UCSD-AML1 (cell line): ENCODE measurements at regions not wholly inside any gene's neighbourhood (a gene's known extent, or its start where the extent isn't known, plus 50 kb on each side); places are given as distances from the start of the nearest gene placed in this dataset.
A peak's percentile ranks its signal among the peaks of the same experiment; 100 is the strongest.

ENCODE experiments used
- DNase-seq: peaks from one replicate; lab custom pipeline; 2025; ENCODE audit not compliant: unreplicated experiment; lab: John Stamatoyannopoulos, UW

DNA sequence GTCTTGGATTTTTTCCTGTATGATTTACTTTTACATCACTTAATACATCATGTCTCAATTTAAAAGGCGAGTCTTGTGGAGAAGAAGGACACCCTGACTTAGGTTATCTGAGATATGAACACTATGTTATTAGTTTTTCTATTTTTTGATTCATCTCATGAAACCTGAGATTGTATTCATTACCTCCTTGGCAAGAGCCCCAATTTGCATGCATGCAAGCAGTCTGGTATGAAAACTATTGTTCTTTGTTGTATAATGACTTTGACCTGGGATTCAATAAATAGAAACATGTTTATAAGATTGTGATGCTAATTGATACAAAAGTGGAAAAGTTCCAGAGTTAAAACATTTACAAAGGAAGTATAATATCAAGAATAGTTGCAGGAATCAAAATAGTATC lies 576.1 kb downstream of the NOVA1 start:
- DNase-seq, result no peak

DNA sequence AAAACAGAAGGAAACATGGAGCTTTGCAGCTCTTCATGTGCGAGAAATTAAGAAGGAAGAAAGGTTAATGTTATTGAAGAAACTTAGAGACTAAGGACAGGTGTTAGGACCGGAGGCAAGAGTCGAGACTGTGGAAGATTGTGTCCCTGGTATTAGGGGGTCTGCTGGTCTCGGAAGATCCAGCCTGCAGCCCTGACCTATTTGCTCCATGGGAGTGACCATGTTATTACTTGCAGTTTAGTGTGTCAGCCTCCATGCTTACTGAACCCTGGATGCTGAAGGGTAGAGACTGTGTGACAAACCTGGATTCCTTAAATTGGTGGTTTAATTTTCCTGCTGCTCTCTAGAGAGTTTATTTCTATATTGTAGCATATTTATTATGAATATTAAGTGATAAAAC lies 580.6 kb downstream of the NOVA1 start:
- DNase-seq, result no peak

DNA sequence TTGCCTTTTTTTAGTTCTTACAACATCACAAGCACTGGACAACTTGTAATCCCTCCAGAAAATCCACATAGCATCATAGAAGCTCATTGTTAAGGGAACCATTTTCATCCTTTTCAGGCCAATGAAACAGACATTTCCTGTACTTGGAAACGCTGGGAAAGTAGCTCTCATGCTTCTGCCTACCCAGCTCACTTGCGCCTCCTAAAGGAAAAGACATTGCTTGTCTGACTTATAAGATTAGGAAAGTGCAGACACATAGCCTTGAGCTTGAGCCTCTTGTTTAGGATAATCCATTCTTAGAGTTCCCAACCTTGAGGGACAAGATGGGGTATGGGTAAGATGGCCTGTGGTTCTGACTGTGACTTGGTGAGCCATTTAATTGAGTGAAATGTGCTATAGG lies 589.5 kb downstream of the NOVA1 start:
- DNase-seq, result peak; percentile 4

- DNase-seq, result no peak
Measured at GRCh38 chr14:26004342-26004741, 593.5 kb downstream of the NOVA1 start.

GRCh38 chr14:25993830-25994229 lies 604.0 kb downstream of the NOVA1 start:
- no peak for DNase-seq

DNA sequence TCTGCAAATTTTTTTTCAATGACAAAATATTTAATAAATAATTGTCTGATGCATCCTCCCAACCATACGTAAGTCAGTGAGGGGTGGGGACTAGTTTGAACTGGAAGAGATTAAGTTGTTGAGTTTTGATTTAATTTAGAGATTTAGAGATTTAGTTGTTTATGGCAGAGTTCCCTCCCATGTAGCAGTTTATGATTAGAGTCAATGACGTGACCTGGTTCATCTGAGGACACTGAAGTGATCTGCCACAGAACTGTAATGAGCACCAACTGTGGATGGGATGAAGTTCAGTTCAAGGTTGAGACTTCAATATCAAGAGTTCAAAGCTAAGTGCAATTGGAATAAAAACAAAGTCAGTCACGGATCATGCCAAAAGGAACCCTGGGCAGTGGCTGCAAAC lies 609.3 kb downstream of the NOVA1 start:
- DNase-seq, result no peak

DNA sequence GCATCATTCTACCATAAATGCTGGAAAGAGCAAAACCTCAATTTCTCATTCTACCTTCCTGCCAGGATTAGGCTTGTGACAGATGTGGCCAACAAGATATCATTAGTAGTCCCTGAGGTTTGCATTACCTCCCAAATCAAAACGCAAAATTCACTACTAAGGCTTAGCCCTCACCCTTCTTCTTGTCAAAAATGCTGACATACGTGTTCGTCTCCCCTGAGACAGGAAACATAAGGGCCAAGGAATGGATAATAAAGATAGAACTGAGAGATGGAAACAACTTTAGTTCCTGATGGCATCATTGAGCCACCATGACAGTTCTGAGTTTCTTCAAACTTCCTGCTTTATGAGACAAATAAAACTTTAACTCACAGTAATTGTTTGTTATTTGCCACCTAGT lies 642.1 kb downstream of the NOVA1 start:
- DNase-seq, result no peak

GRCh38 chr14:25953532-25954139 lies 644.2 kb downstream of the NOVA1 start:
- DNase-seq, result no peak

DNA sequence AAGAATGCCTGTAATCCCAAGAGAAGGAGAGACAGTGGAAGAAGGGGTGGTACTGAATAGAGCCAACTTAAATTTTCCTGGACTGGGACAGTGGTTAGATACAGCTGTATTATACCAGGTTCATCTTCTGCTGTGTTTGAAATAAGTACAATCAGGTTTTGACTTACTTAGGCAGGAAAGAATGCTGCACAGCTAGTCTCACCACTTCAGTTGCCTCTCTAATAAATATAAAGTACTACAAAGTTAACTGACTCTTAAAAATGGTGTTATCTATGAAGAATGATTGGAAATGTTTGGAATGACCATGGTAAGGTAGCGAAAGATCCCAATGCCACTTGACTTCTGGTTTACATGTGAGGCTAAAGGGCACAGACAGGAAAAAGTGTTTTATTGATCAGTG lies 652.1 kb downstream of the NOVA1 start:
- DNase-seq, result no peak

DNA sequence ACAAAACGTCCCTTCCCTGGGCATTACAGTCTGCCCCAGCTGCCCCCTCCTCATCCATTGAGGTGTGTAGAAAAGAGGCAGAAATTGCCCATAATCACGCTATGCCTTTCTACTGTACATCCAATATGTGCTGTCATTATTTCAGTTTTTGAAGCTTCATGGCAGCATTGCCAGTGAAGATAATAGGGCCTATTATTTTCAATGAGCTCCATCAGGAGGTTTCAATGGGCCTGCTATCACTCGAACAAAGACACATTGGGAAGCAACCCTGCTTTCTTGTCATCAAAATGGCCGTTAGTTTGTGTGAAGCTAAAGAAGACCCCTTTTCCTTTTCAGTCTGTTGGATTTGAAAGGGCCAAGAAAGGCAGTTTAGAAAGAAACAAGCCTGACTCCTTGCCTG lies 653.8 kb downstream of the NOVA1 start:
- no peak for DNase-seq

- no peak for DNase-seq
Measured at GRCh38 chr14:25943329-25943728, 654.5 kb downstream of the NOVA1 start.

- no peak for DNase-seq
Measured at GRCh38 chr14:25942090-25942489, 655.7 kb downstream of the NOVA1 start.

GRCh38 chr14:25933731-25934130 lies 664.1 kb downstream of the NOVA1 start:
- DNase-seq, result no peak

DNA sequence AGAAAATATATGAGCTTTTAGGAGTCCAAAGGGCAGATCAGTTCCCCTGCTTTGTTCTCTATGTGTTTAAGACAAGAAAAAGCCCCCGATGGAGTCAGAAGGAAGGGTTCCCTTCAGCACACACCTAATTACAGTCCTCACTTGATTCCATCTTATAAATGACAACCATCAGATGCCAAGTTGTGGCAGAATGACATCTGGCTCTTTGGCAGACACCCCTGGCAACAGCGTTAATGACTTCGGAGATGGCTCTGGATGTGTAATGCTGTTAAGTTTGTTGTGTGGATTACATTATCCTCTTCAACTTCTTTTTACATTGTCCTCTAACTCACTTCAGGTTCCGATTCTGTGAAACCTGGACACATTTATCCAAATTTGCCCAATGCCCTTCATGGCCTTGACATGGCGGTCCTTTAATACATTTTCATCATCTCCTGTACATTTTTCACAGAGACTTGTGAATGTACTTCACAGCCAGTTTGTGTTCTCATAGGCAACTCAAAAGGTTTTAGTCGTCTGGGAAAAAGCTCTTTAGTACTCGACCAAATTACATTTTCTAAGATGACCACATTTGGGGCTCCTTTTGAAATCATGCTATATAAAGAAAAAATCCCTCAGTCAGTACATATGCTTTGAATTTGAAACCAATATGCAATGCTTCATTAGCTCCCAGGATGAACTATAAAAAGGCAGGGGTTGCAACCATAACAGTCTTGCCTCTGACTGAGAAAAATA lies 667.8 kb downstream of the NOVA1 start:
- DNase-seq, result no peak

DNA sequence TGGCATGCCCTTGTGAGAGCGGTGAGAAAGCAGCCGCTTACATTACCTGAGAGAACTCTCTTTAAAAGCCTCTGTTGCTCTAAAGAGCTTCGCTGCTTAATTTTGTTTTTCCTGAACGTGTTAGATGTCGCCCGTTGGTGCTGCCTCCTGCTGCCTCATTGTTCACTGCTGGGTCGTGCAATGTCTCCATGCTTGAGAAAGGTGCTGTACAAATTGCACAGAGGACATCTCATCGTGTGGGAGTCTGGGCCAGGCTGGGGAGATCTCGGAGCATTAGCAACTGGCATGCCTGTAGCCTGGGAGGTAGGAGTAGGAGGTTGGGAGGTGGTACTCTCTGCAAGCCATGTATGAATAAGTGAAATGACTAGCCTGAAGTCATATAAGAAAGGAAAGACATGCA lies 686.0 kb downstream of the NOVA1 start:
- DNase-seq, result no peak

DNA sequence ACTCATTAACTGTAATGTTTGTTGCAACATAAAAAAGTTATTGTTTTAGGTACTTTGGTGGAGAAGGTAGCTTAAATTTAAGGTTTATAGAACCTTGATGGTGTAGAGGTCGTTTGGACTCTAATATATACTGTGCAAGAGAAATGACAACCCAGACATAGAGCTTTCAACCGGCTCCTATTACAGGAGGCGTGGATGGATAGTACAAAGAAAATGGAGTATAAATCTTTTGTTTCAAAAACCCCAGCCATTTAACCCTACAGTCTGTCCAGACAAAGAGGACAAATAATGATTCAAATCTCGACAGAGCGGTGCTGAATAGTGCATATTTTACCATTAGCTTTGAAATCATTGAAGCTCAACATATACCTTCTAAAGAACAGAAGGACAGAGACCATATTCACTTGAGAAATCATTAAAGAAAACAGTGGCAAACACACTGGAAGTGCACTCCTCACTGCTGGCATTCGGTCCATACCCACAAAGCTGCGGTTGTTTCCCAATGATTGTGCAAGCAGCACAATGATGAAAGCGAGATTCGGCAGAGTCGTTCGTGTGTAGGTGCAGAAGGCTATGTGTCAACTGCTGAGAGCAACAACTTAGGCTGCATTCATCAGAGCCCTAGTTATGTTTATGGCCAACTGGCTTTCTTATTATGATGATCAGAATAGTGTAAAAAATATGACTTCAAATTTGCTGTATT lies 688.6 kb downstream of the NOVA1 start:
- no peak for DNase-seq

GRCh38 chr14:25908277-25909044 lies 689.4 kb downstream of the NOVA1 start:
- no peak for DNase-seq

DNA sequence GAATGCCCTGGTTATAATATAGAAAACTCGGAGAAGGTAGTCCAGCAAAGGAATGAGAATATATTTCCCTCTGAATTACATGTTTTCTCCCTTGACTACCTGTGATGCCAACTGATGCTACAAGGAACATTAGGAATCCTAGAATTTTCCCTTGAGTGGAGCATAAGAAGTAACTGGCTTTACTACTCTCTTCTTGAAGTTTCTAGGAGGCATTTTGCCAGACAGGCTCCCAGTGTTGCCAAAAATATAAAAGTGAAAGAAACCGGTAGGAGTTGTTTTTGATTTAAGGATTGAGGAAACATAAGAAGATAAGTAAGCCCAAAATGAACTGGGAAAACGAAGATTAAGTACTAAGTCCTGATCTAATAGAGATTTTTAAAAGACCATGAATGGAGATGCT lies 693.4 kb downstream of the NOVA1 start:
- no peak for DNase-seq

DNA sequence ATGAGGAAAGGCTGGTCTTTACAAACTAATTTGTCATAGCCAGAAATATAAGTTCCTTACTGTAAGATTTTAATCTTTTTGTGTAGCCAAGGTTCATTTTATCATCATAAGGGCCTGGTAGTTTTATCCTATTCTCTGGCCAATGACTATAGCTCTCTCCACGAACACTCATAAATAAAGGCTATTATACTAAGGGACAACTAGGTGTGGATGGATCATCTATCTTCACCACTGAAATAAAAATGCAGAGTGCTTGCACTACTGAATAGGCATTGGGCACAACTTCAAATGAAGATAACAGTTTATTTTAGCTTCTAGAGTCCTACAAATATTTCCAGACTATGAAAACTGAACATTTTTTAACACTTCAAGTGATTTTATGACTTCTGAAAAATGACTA lies 698.6 kb downstream of the NOVA1 start:
- DNase-seq, result no peak

- DNase-seq, result no peak
Measured at GRCh38 chr14:25896777-25897176, 701.1 kb downstream of the NOVA1 start.

- DNase-seq, result no peak
Measured at GRCh38 chr14:25895740-25896139, 702.1 kb downstream of the NOVA1 start.
